ENCODE measurements at regions not wholly inside any gene's neighbourhood (a gene's known extent, or its start where the extent isn't known, plus 50 kb on each side); places are given as distances from the start of the nearest gene placed in this dataset.

- DNase-seq (ENCODE audit: low spot score): no peak
Measured at GRCh38 chr3:27590437-27591298, 106.5 kb upstream of the SLC4A7 start.

- DNase-seq (ENCODE audit: low spot score): no peak
Measured at GRCh38 chr3:27589795-27590194, 105.6 kb upstream of the SLC4A7 start.

GRCh38 chr3:27585429-27585828, 101.2 kb upstream of the SLC4A7 start:
- no peak for DNase-seq (ENCODE audit: low spot score)

DNA sequence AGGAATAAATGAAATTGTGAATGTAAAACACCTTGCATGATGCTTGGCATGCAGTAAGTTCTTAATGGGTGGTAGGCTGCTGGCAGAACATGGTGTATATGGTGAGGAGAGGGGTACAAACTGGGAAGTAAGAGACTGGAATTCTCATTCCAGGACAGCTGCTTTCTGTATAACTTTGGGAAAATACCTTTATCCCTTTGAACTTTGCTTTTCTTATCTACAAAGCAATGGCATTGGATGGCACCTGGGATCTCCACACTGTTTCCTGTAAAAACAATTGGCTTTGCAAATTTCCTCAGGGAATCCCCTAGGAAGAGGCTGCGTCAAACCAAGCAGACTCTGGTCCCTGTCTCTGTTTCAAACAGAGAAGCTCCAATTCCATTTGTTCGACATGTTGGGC, 100.7 kb upstream of the SLC4A7 start:
- no peak for DNase-seq (ENCODE audit: low spot score)

DNA sequence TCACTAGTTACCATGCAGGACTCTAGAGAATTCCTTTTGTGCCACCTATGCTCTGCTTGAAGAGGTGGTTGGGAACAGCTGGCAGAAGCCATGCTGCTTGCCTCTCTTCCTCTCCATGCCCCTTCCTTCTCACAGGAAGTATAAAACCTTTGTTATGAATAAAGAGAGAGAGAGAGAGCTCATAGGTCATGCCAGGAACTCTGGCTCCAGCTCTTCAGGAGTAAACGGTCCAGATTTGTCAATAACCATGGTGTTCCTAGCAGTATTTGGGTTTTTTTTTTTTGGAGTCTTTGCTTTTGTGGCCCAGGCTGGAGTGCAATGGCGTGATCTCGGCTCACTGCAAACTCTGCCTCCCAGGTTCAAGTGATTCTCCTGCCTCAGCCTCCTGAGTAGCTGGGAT, 97.7 kb upstream of the SLC4A7 start:
- no peak for DNase-seq (ENCODE audit: low spot score)

DNA sequence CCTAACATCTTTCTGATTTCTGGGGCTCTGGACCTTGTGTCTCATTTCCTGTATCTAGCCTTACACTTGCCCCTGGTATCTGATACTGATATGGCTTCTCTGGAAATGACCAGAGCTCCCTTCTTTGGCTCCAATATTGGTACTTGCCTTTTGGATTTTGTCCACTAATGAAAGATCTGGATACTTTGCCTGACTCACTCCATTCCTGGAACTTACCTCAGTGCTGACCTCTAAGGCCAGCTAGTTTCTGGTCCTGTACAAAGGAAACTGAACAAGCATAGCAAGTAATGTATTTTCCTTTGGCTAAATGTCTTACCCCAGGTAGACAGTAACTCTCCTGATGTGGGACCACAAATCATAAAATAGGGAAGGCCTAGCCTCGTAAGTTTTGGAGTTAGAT, 93.8 kb upstream of the SLC4A7 start:
- DNase-seq (ENCODE audit: low spot score): no peak

GRCh38 chr3:27577504-27577903, 93.3 kb upstream of the SLC4A7 start:
- no peak for DNase-seq (ENCODE audit: low spot score)

- no peak for DNase-seq (ENCODE audit: low spot score)
Measured at GRCh38 chr3:27576171-27576570, 92.0 kb upstream of the SLC4A7 start.

DNA sequence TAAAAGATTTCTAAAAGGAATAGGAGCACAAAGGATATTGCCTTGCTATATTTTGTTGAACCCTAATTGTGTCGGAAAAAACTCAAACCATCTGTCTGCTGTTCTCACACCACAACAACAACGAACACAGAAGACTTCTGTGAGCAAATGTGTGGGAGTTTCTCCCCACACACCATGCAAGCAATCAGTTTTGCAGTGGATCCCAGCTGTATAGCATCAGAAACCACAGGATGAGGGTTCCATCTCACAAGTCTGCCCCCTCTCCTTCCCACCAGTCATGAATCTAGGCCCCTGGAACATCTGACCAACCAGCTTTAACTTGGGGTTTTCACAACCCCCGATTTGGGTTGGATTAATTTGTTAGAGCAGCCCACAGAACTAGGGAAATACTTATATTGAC, 91.3 kb upstream of the SLC4A7 start:
- no peak for DNase-seq (ENCODE audit: low spot score)

DNA sequence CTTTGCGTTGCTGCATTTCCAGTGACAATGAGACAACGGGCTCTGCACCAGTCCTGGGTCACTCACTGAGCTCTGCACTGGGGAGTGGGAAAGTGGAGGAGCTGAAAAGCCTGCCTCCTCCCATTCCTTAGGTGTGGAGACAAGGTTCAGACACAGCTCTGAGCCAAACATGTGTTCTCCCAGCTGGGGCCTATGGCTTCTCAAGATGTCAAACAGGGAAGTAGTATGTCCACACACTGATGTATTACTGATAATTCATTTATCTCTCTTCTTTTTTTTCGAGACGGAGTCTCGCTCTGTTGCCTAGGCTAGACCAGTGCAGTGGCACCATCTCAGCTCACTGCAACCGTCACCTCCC, 90.2 kb upstream of the SLC4A7 start:
- DNase-seq (ENCODE audit: low spot score): no peak

GRCh38 chr3:27573780-27574437, 89.7 kb upstream of the SLC4A7 start:
- DNase-seq (ENCODE audit: low spot score): no peak

- no peak for DNase-seq (ENCODE audit: low spot score)
Measured at GRCh38 chr3:27573138-27573537, 89.0 kb upstream of the SLC4A7 start.

GRCh38 chr3:27571345-27571744, 87.2 kb upstream of the SLC4A7 start:
- no peak for DNase-seq (ENCODE audit: low spot score)

DNA sequence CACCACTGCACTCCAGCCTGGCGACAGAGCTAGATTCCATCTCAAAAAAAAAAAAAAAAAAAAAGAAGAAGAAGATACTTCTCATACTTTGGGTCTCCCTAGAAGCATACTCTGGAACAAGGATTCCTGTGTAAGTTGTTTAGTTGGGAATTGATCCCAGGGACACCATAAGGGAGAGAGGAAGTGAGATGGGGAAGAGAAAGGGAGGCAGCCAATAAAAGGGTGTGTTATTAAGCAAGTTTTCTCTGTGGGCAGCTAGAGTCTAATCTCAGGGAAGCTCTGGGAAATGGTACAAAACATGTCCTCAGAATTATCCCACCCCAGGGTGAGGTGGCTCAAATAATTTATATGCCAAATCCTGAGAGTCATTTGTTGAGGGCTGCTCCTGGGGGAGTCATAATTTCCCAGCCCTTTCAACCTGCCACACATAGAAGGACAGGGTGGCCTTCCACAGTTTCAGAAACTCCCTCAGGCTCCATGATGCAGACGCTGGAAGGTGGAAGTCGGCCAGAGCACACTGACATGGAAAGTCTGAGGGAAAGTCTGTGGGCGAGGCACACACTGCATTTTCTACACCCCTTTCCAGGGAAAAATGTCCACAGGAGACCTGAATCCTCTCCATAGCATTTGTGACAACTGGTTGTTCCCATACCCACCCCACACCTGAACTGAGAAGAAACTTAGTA, 86.4 kb upstream of the SLC4A7 start:
- peak; percentile 75 for DNase-seq (ENCODE audit: low spot score)

- DNase-seq (ENCODE audit: low spot score): no peak
Measured at GRCh38 chr3:27568393-27568792, 84.2 kb upstream of the SLC4A7 start.

GRCh38 chr3:27567251-27567650, 83.1 kb upstream of the SLC4A7 start:
- no peak for DNase-seq (ENCODE audit: low spot score)

DNA sequence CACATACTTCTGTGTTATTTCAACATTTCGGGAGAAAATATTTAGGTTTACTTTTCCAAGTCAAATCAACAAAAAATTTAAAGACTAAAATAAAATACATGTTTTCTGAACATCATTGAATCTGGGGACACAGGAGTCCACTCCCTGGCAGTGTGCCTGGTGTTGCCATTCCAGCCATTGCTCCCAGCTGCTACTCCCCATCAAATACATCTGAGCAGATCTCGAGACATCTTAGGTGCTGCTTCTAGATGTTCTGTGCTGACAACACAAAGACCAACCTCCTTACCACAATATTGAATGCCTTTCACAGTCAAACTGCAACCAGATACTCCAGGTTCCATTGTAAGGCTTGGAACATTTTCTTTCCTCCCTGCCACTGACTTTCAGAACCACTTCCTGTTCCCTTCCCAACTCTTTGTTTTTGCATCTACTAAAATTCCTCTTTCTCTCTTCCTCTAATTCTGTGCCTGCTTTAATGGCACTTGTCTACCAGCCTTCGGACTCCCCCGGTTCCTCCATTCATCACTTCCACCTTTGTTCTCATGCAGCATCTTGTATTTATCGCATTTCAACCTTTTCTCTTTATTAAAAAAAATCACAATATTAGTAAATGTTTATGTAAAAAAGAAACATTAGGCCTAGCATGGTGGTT, 81.1 kb upstream of the SLC4A7 start:
- no peak for DNase-seq (ENCODE audit: low spot score)

GRCh38 chr3:27561576-27561975, 77.4 kb upstream of the SLC4A7 start:
- no peak for DNase-seq (ENCODE audit: low spot score)

GRCh38 chr3:27560484-27561056, 76.4 kb upstream of the SLC4A7 start:
- no peak for DNase-seq (ENCODE audit: low spot score)

- peak; percentile 70 for DNase-seq (ENCODE audit: low spot score)
Measured at GRCh38 chr3:27559835-27560234, 75.7 kb upstream of the SLC4A7 start.

DNA sequence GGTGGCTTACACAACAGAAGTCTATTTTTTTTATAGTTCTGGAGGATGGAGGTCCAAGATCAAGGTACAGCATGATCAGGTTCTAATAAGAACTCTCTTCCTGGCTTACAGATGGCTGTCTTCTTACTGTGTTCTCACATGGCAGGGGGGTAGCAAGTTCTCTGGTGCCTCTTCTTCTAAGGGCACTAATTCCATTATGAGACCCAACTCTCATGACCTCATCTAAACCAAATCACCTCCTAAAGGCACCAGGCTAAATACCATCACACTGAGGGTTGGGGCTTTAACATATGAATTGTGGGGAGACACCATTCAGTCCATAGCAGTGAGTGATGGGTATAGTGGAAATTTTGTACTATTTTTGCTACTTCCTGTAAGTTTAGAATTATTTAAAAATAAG, 75.2 kb upstream of the SLC4A7 start:
- no peak for DNase-seq (ENCODE audit: low spot score)

- no peak for DNase-seq (ENCODE audit: low spot score)
Measured at GRCh38 chr3:27557411-27557810, 73.2 kb upstream of the SLC4A7 start.

All from left forelimb (tissue), 1 donor.